ENCODE measurements at regions not wholly inside any gene's neighbourhood (a gene's known extent, or its start where the extent isn't known, plus 50 kb on each side); places are given as distances from the start of the nearest gene placed in this dataset.

- Histone ChIP-seq H3K4me3 (ENCODE audit: low read length in 3 of 3) (no peak overlapping the region), H3K27ac (ENCODE audit: low read depth in 2 of 2, low read length in 2 of 2) (no peak overlapping the region), H3K27me3 (ENCODE audit: control insufficient read depth, insufficient read depth, low read length) (no peaks in the 10 kb centered on the region), H3K4me1 (ENCODE audit: control insufficient read depth in 2 of 3, insufficient read depth in 2 of 3, low read depth in 1 of 3, low read length in 3 of 3) (peaks cover 0 to 3% (median 0%) of the 10 kb centered on the region in 3 donors), H3K9ac (ENCODE audit: low read length in 3 of 3) (no peak overlapping the region), H3K9me3 (ENCODE audit: control insufficient read depth in 2 of 3, insufficient read depth in 1 of 3, low read length in 3 of 3) (no peaks in the 10 kb centered on the region), H3K36me3 (ENCODE audit: control insufficient read depth in 2 of 3, insufficient read depth in 3 of 3, low read length in 3 of 3) (no peaks in the 10 kb centered on the region)
- intact Hi-C loops (cut with DNase I), result no loop called here
- DNase-seq, result peak in 3 of 5 donors; percentile 32 to 93 (median 92)
- TF ChIP-seq CTCF (IDR thresholded peaks at IDR 0.05; ENCODE audit: borderline replicate concordance, extremely low read depth, insufficient read depth), result no peak
- FAIRE-seq, result no peak
Measured at GRCh38 chr4:147355032-147355656, 125.8 kb upstream of the EDNRA start.

GRCh38 chr4:147355847-147356246 lies 125.0 kb upstream of the EDNRA start:
- H3K36me3 ChIP-seq (ENCODE audit: control insufficient read depth in 2 of 3, insufficient read depth in 3 of 3, low read length in 3 of 3), result no peaks in the 10 kb centered on the region
- H3K4me3 ChIP-seq (ENCODE audit: low read length in 3 of 3), result no peak overlapping the region
- H3K9me3 ChIP-seq (ENCODE audit: control insufficient read depth in 2 of 3, insufficient read depth in 1 of 3, low read length in 3 of 3), result no peaks in the 10 kb centered on the region
- H3K27ac ChIP-seq (ENCODE audit: low read depth in 2 of 2, low read length in 2 of 2), result no peak overlapping the region
- DNase-seq (peak in 2 of 5 donors; percentile 54 to 65), FAIRE-seq (no peak)
- no peak for TF ChIP-seq CTCF (IDR thresholded peaks at IDR 0.05; ENCODE audit: borderline replicate concordance, extremely low read depth, insufficient read depth)
- peaks cover 0 to 3% (median 0%) of the 10 kb centered on the region in 3 donors for H3K4me1 ChIP-seq (ENCODE audit: control insufficient read depth in 2 of 3, insufficient read depth in 2 of 3, low read depth in 1 of 3, low read length in 3 of 3)
- H3K27me3 ChIP-seq (ENCODE audit: control insufficient read depth, insufficient read depth, low read length), result no peaks in the 10 kb centered on the region
- H3K9ac ChIP-seq (ENCODE audit: low read length in 3 of 3), result no peak overlapping the region
- intact Hi-C loops (cut with DNase I), result no loop called here

- no peak overlapping the region for H3K9ac ChIP-seq (ENCODE audit: low read length in 3 of 3)
- FAIRE-seq (no peak), DNase-seq (no peak)
- no peaks in the 10 kb centered on the region for H3K9me3 ChIP-seq (ENCODE audit: control insufficient read depth in 2 of 3, insufficient read depth in 1 of 3, low read length in 3 of 3)
- TF ChIP-seq CTCF (IDR thresholded peaks at IDR 0.05; ENCODE audit: borderline replicate concordance, extremely low read depth, insufficient read depth), result no peak
- H3K4me3 ChIP-seq (ENCODE audit: low read length in 3 of 3), result no peak overlapping the region
- intact Hi-C loops (cut with DNase I), result no loop called here
- H3K36me3 ChIP-seq (ENCODE audit: control insufficient read depth in 2 of 3, insufficient read depth in 3 of 3, low read length in 3 of 3), result no peaks in the 10 kb centered on the region
- peaks cover 0 to 3% (median 0%) of the 10 kb centered on the region in 3 donors for H3K4me1 ChIP-seq (ENCODE audit: control insufficient read depth in 2 of 3, insufficient read depth in 2 of 3, low read depth in 1 of 3, low read length in 3 of 3)
- no peaks in the 10 kb centered on the region for H3K27me3 ChIP-seq (ENCODE audit: control insufficient read depth, insufficient read depth, low read length)
- no peak overlapping the region for H3K27ac ChIP-seq (ENCODE audit: low read depth in 2 of 2, low read length in 2 of 2)
Measured at GRCh38 chr4:147360301-147360700, 120.6 kb upstream of the EDNRA start.

GRCh38 chr4:147361726-147362125 lies 119.2 kb upstream of the EDNRA start:
- H3K27ac ChIP-seq (ENCODE audit: low read depth in 2 of 2, low read length in 2 of 2), result peak overlapping the region; percentile 25 to 71
- no peaks in the 10 kb centered on the region for H3K9me3 ChIP-seq (ENCODE audit: control insufficient read depth in 2 of 3, insufficient read depth in 1 of 3, low read length in 3 of 3)
- no peak for TF ChIP-seq CTCF (IDR thresholded peaks at IDR 0.05; ENCODE audit: borderline replicate concordance, extremely low read depth, insufficient read depth)
- H3K9ac ChIP-seq (ENCODE audit: low read length in 3 of 3), result no peak overlapping the region
- FAIRE-seq, result no peak
- H3K4me3 ChIP-seq (ENCODE audit: low read length in 3 of 3), result no peak overlapping the region
- H3K4me1 ChIP-seq (ENCODE audit: control insufficient read depth in 2 of 3, insufficient read depth in 2 of 3, low read depth in 1 of 3, low read length in 3 of 3), result no peaks in the 10 kb centered on the region
- DNase-seq, result peak in 1 of 5 donors; percentile 29
- no peaks in the 10 kb centered on the region for H3K27me3 ChIP-seq (ENCODE audit: control insufficient read depth, insufficient read depth, low read length)
- H3K36me3 ChIP-seq (ENCODE audit: control insufficient read depth in 2 of 3, insufficient read depth in 3 of 3, low read length in 3 of 3), result no peaks in the 10 kb centered on the region
- intact Hi-C loops (cut with DNase I), result no loop called here

Data from kidney (tissue), 13 donors.